PC-3 (cell line): ENCODE measurements at regions not wholly inside any gene's neighbourhood (a gene's known extent, or its start where the extent isn't known, plus 50 kb on each side); places are given as distances from the start of the nearest gene placed in this dataset.

Source experiments
- EZH2 ChIP-seq: fragments of 300-600 bp; sonication (generic); IDR thresholded peaks from one replicate; pipeline ENCODE4 v1.6.1; 2017; ENCODE audit warnings: antibody characterized with exemption, mild to moderate bottlenecking, low read length; ENCODE audit not compliant: unreplicated experiment
- EZH2phosphoT487 ChIP-seq: fragments of 300-600 bp; sonication (generic); IDR thresholded peaks from 2 replicates; pipeline ENCODE4 v1.6.1; 2018; ENCODE audit warnings: mild to moderate bottlenecking, antibody characterized with exemption, low read length, borderline replicate concordance
- TF ChIP-seq, protein P1 (sequence below): fragments of 300-600 bp; sonication (generic); conservative IDR thresholded peaks from 2 replicates; pipeline ENCODE4 v1.5.1; 2017; ENCODE audit warnings: antibody characterized with exemption, low read depth, mild to moderate bottlenecking, low read length

DNA sequence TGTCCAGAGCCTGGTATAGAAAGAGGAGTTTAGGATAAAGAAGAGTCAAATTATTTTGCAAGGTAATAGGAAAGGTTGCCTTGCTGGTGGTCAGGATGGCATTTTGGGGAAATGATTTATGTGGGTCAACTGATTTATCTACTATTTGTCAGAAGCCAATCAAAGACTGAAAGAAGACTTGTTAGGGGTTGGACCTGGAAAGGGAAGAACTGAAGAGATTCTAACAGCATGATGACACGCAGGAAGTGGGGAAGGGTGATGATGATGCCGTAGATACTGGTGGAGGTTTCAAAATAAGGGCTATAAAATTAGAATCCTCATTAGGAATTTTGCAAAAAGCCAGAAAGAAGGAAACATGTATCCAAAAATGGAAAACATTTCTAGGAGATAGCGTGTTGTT lies 60.7 kb upstream of the FGF14 start:
- TF ChIP-seq EZH2 (no peak), EZH2phosphoT487 (no peak)
- TF ChIP-seq, protein P1, sequence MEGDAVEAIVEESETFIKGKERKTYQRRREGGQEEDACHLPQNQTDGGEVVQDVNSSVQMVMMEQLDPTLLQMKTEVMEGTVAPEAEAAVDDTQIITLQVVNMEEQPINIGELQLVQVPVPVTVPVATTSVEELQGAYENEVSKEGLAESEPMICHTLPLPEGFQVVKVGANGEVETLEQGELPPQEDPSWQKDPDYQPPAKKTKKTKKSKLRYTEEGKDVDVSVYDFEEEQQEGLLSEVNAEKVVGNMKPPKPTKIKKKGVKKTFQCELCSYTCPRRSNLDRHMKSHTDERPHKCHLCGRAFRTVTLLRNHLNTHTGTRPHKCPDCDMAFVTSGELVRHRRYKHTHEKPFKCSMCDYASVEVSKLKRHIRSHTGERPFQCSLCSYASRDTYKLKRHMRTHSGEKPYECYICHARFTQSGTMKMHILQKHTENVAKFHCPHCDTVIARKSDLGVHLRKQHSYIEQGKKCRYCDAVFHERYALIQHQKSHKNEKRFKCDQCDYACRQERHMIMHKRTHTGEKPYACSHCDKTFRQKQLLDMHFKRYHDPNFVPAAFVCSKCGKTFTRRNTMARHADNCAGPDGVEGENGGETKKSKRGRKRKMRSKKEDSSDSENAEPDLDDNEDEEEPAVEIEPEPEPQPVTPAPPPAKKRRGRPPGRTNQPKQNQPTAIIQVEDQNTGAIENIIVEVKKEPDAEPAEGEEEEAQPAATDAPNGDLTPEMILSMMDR = no peak
